Breast epithelium (tissue), 4 donors: ENCODE measurements at regions not wholly inside any gene's neighbourhood (a gene's known extent, or its start where the extent isn't known, plus 50 kb on each side); places are given as distances from the start of the nearest gene placed in this dataset.

Experiments
- DNase-seq, 2 donors: peaks; one replicate each; pipeline ENCODE4 v3.0.0-alpha.2; 2019; ENCODE audit warnings: low spot score in 2 of 2
- H3K27ac ChIP-seq, 2 donors: fragments of 200-600 bp; sonication (generic) in 1 of 2; one replicate each; pipeline ENCODE4 v1.5.1; 2016 to 2019; ENCODE audit warnings: mild to moderate bottlenecking in 1 of 2
- H3K27me3 ChIP-seq, 2 donors: fragments of 200-600 bp; sonication (generic) in 1 of 2; one replicate each; pipeline versions ENCODE4 v1.5.1 to v1.6.0; 2017 to 2019; ENCODE audit warnings: control low read depth in 1 of 2, mild to moderate bottlenecking in 1 of 2
- H3K36me3 ChIP-seq: fragments of 200-600 bp; one replicate; pipeline ENCODE4 v1.5.1; 2019
- H3K4me1 ChIP-seq, 2 donors: fragments of 200-600 bp; sonication (generic); one replicate each; pipeline ENCODE4 v1.5.1; 2016 to 2019; ENCODE audit warnings: control low read depth in 1 of 2
- H3K4me3 ChIP-seq, 3 donors: fragments of 200-600 bp; sonication (generic); 1 replicate in 2 of 3; 2 replicates in 1 of 3; pipeline ENCODE4 v1.5.1; 2016 to 2019; ENCODE audit warnings: mild to moderate bottlenecking in 3 of 3, moderate library complexity in 2 of 3
- H3K9me3 ChIP-seq, 2 donors: fragments of 200-600 bp; sonication (generic) in 1 of 2; one replicate each; pipeline ENCODE4 v1.5.1; 2016 to 2019; ENCODE audit warnings: control low read depth in 1 of 2
- CTCF ChIP-seq, 3 donors: fragments of 450-650 bp; IDR thresholded peaks; one replicate each; pipeline ENCODE4 v1.5.1; 2016 to 2017; ENCODE audit warnings: antibody characterized with exemption in 3 of 3, mild to moderate bottlenecking in 3 of 3, moderate library complexity in 3 of 3
- POLR2A ChIP-seq: fragments of 450-650 bp; IDR thresholded peaks from one replicate; pipeline ENCODE4 v1.6.1; 2016; ENCODE audit warnings: antibody characterized with exemption, mild to moderate bottlenecking, moderate library complexity
- POLR2AphosphoS5 ChIP-seq, 3 donors: sonication (generic); formaldehyde crosslinking; IDR thresholded peaks; one replicate each; pipeline ENCODE4 v1.6.1; 2017; ENCODE audit warnings: antibody characterized with exemption in 3 of 3
- intact Hi-C: fragments of 100-400 bp; cut with DNase I; formaldehyde crosslinking; loops from one replicate; pipeline ENCODE4 v1.15.1; 2023; ENCODE audit warnings: low total_unique reads

- no peak for TF ChIP-seq POLR2AphosphoS5 (IDR thresholded peaks at IDR 0.05)
- Histone ChIP-seq H3K9me3 (no peaks in the 10 kb centered on the region), H3K4me3 (no peak overlapping the region), H3K27me3 (no peaks in the 10 kb centered on the region), H3K36me3 (no peaks in the 10 kb centered on the region), H3K27ac (no peak overlapping the region), H3K4me1 (no peaks in the 10 kb centered on the region)
- intact Hi-C loops: no loop called here
- DNase-seq: no peak
Observed at GRCh38 chr13:80605011-80605410, 264.1 kb upstream of the SPRY2 start.

GRCh38 chr13:80604098-80604497, 263.2 kb upstream of the SPRY2 start:
- Histone ChIP-seq H3K27ac (peak overlapping the region in 1 of 2 donors; percentile 68), H3K36me3 (no peaks in the 10 kb centered on the region), H3K4me3 (no peak overlapping the region), H3K9me3 (no peaks in the 10 kb centered on the region), H3K27me3 (no peaks in the 10 kb centered on the region), H3K4me1 (no peaks in the 10 kb centered on the region)
- no peak for DNase-seq
- intact Hi-C loops: no loop called here
- TF ChIP-seq POLR2A (no peak), CTCF (IDR thresholded peaks at IDR 0.05) (no peak), POLR2AphosphoS5 (IDR thresholded peaks at IDR 0.05) (no peak)

- TF ChIP-seq POLR2AphosphoS5 (IDR thresholded peaks at IDR 0.05): no peak
- no peak for TF ChIP-seq CTCF (IDR thresholded peaks at IDR 0.05)
- no peak for TF ChIP-seq POLR2A
- H3K4me1 ChIP-seq: no peaks in the 10 kb centered on the region
- no peaks in the 10 kb centered on the region for H3K27me3 ChIP-seq
- peak overlapping the region in 1 of 2 donors; percentile 68 for H3K27ac ChIP-seq
- DNase-seq: no peak
- intact Hi-C loops: no loop called here
- H3K4me3 ChIP-seq: no peak overlapping the region
- H3K9me3 ChIP-seq: no peaks in the 10 kb centered on the region
- no peaks in the 10 kb centered on the region for H3K36me3 ChIP-seq
Observed at GRCh38 chr13:80603351-80603750, 262.4 kb upstream of the SPRY2 start.

GRCh38 chr13:80599765-80600164, 258.8 kb upstream of the SPRY2 start:
- Histone ChIP-seq H3K4me3 (no peak overlapping the region), H3K4me1 (no peaks in the 10 kb centered on the region), H3K36me3 (no peaks in the 10 kb centered on the region), H3K27ac (no peak overlapping the region), H3K27me3 (no peaks in the 10 kb centered on the region), H3K9me3 (no peaks in the 10 kb centered on the region)
- intact Hi-C loops: no loop called here
- no peak for TF ChIP-seq POLR2AphosphoS5 (IDR thresholded peaks at IDR 0.05)
- TF ChIP-seq CTCF (IDR thresholded peaks at IDR 0.05): no peak
- no peak for TF ChIP-seq POLR2A
- no peak for DNase-seq

GRCh38 chr13:80598189-80598588, 257.3 kb upstream of the SPRY2 start:
- intact Hi-C loops: no loop called here
- H3K4me3 ChIP-seq: no peak overlapping the region
- no peak overlapping the region for H3K27ac ChIP-seq
- no peaks in the 10 kb centered on the region for H3K36me3 ChIP-seq
- no peak for TF ChIP-seq POLR2A
- TF ChIP-seq POLR2AphosphoS5 (IDR thresholded peaks at IDR 0.05): no peak
- no peak for TF ChIP-seq CTCF (IDR thresholded peaks at IDR 0.05)
- no peak for DNase-seq
- H3K9me3 ChIP-seq: no peaks in the 10 kb centered on the region
- H3K27me3 ChIP-seq: no peaks in the 10 kb centered on the region
- H3K4me1 ChIP-seq: no peaks in the 10 kb centered on the region
